22Rv1 (cell line): ENCODE measurements at regions not wholly inside any gene's neighbourhood (a gene's known extent, or its start where the extent isn't known, plus 50 kb on each side); places are given as distances from the start of the nearest gene placed in this dataset.

Experiments used
- CTCF ChIP-seq: fragments of 450-650 bp; IDR thresholded peaks from 2 replicates; pipeline ENCODE4 v1.5.1; 2017; ENCODE audit warnings: mild to moderate bottlenecking
- ZFX ChIP-seq: fragments of 450-650 bp; IDR thresholded peaks from 2 replicates; pipeline ENCODE4 v1.6.1; 2017; ENCODE audit warnings: antibody characterized with exemption, borderline replicate concordance

DNA sequence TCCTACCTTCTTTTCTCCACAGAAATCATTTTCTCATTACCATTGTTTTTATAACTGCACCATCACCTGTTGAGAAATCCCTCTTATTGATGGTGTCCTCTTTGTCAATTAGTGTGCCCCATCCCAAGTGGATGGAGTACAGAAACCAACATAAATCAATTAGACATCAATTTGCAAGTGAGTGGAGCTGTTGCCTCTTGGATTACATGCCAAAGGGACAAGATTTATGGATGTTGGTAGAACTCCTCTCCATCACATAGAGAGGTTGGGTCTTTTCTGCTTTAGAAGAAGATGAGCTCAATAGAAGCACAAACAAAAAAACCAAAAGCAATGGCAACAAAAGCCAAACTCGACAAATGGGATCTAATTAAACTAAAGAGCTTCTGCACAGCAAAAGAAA, 973.5 kb downstream of the CDH11 start:
- no peak for TF ChIP-seq CTCF
- no peak for TF ChIP-seq ZFX
